ENCODE measurements at regions not wholly inside any gene's neighbourhood (a gene's known extent, or its start where the extent isn't known, plus 50 kb on each side); places are given as distances from the start of the nearest gene placed in this dataset.

DNA sequence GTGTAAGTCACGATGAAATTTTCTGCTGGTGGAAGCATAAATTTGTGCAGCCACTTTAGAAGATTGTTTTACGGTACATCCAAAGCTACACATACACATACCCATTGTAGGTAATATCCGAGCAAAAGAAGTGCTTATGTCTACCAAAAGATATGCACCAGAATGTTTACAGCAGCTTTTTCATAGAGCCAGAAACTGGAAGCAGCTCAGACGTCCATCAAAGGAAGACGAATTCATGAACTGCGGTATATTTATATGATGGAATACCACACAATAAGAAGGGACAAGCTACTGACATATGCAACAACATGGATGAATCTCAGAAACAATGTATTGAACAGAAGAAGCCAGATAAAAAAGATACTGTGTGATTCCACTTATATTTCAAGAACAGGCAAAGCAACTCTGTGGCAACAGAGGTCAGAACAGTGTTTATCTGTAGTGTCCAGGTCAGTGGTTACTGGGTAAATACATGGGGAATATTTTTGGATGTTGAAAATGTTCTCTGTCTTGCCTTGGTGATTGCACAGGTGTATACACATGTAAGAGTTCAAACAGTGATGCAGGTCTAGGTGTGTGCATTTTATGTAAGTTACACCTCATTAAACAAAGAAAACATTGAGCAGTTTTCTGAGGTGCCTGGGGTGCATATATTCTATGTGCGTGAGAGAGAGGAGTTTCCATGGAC, 51.9 kb upstream of the EXOC2 start:
- Histone ChIP-seq H3K4me3 (ENCODE audit: low read depth, low read length) (no peak overlapping the region), H3K9me3 (ENCODE audit: control insufficient read depth, insufficient read depth, low read depth, low read length) (no peaks in the 10 kb centered on the region), H3K4me1 (ENCODE audit: control insufficient read depth, insufficient read depth, low read length) (no peaks in the 10 kb centered on the region), H3K27ac (ENCODE audit: extremely low read depth, low read depth, low read length) (no peak overlapping the region), H3K36me3 (ENCODE audit: control insufficient read depth in 2 of 2, insufficient read depth in 1 of 2, low read length in 2 of 2) (no peaks in the 10 kb centered on the region)
- CTCF ChIA-PET: interaction anchor here (0.7 to 3.4 kb wide), 2 partner anchors 22 to 166 kb away, joined by 3 to 16 read pairs; no protein-coding TSS in a partner anchor
- POLR2A ChIA-PET: no interaction called here
- no peak for TF ChIP-seq SALL2 (tag by site-specific recombination; IDR thresholded peaks at IDR 0.05; ENCODE audit: borderline replicate concordance)
- TF ChIP-seq ZNF521 (tag by site-specific recombination; IDR thresholded peaks at IDR 0.05): no peak
- TF ChIP-seq ZNF354C (tag by site-specific recombination; IDR thresholded peaks at IDR 0.05; ENCODE audit: borderline replicate concordance, low read depth): no peak
- TF ChIP-seq ZNF140 (tag by site-specific recombination; IDR thresholded peaks at IDR 0.05): no peak
- TF ChIP-seq ZBTB21 (tag by site-specific recombination; IDR thresholded peaks at IDR 0.05): no peak
- TF ChIP-seq ZSCAN16 (tag by site-specific recombination; IDR thresholded peaks at IDR 0.05): no peak
- TF ChIP-seq, protein P1, sequence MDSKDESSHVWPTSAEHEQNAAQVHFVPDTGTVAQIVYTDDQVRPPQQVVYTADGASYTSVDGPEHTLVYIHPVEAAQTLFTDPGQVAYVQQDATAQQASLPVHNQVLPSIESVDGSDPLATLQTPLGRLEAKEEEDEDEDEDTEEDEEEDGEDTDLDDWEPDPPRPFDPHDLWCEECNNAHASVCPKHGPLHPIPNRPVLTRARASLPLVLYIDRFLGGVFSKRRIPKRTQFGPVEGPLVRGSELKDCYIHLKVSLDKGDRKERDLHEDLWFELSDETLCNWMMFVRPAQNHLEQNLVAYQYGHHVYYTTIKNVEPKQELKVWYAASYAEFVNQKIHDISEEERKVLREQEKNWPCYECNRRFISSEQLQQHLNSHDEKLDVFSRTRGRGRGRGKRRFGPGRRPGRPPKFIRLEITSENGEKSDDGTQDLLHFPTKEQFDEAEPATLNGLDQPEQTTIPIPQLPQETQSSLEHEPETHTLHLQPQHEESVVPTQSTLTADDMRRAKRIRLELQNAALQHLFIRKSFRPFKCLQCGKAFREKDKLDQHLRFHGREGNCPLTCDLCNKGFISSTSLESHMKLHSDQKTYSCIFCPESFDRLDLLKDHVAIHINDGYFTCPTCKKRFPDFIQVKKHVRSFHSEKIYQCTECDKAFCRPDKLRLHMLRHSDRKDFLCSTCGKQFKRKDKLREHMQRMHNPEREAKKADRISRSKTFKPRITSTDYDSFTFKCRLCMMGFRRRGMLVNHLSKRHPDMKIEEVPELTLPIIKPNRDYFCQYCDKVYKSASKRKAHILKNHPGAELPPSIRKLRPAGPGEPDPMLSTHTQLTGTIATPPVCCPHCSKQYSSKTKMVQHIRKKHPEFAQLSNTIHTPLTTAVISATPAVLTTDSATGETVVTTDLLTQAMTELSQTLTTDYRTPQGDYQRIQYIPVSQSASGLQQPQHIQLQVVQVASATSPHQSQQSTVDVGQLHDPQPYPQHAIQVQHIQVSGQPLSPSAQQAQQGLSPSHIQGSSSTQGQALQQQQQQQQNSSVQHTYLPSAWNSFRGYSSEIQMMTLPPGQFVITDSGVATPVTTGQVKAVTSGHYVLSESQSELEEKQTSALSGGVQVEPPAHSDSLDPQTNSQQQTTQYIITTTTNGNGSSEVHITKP (tag by site-specific recombination; IDR thresholded peaks at IDR 0.05): no peak
- TF ChIP-seq, protein P2, sequence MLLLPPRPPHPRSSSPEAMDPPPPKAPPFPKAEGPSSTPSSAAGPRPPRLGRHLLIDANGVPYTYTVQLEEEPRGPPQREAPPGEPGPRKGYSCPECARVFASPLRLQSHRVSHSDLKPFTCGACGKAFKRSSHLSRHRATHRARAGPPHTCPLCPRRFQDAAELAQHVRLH (tag by site-specific recombination; IDR thresholded peaks at IDR 0.05): no peak
- TF ChIP-seq, protein P3, sequence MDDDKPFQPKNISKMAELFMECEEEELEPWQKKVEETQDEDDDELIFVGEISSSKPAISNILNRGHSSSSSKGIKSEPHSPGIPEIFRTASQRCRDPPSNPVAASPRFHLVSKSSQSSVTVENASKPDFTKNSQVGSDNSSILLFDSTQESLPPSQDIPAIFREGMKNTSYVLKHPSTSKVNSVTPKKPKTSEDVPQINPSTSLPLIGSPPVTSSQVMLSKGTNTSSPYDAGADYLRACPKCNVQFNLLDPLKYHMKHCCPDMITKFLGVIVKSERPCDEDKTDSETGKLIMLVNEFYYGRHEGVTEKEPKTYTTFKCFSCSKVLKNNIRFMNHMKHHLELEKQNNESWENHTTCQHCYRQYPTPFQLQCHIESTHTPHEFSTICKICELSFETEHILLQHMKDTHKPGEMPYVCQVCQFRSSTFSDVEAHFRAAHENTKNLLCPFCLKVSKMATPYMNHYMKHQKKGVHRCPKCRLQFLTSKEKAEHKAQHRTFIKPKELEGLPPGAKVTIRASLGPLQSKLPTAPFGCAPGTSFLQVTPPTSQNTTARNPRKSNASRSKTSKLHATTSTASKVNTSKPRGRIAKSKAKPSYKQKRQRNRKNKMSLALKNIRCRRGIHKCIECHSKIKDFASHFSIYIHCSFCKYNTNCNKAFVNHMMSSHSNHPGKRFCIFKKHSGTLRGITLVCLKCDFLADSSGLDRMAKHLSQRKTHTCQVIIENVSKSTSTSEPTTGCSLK (tag by site-specific recombination; IDR thresholded peaks at IDR 0.05): no peak
- no peak for TF ChIP-seq ZNF416 (tag by site-specific recombination; IDR thresholded peaks at IDR 0.05)
- TF ChIP-seq ZNF146 (tag by site-specific recombination; IDR thresholded peaks at IDR 0.05): no peak
- TF ChIP-seq ZNF169 (tag by site-specific recombination; IDR thresholded peaks at IDR 0.05): no peak
- TF ChIP-seq IKZF3 (tag by site-specific recombination; IDR thresholded peaks at IDR 0.05): no peak
- TF ChIP-seq HOXA7 (CRISPR knock-in tag; IDR thresholded peaks at IDR 0.05; ENCODE audit: borderline replicate concordance): no peak
- no peak for TF ChIP-seq ZNF155 (tag by site-specific recombination; IDR thresholded peaks at IDR 0.05)

DNA sequence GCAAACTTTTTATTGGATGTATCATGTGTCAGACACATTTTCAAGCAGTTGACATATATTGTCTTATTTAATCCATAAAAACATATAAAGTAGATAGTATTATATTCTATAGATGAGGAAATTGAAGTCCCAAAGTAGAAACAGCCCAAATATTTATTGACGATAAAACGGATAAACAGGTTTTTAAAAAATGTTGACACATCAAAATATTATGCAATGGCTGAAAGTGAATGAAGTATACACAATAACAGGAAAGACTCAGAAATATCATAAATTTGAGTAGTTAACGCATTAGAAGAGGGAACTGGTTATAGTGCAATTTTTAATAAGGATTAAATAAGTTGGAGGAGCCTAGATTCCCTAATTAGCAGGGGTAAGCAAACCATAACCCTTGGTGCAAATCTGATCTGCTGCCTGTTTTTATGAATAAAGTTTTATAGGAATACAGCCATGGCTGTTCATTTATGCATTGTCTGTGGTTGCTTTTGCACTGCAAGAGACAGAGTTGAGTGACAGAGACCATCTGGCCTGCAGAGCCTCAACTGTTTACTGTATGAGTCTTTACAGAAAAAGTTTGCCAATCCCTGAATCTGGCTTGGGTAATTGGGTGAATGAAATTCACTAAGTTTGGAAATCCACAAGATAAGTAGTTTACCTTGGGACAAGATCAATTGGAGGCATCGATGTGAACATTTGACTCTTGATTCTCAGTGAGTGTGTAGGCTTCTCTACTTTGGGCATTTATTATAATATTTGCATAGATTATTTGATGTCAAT, 50.6 kb upstream of the EXOC2 start:
- no peak overlapping the region for H3K4me3 ChIP-seq (ENCODE audit: low read depth, low read length)
- no peaks in the 10 kb centered on the region for H3K9me3 ChIP-seq (ENCODE audit: control insufficient read depth, insufficient read depth, low read depth, low read length)
- POLR2A ChIA-PET: no interaction called here
- no peaks in the 10 kb centered on the region for H3K4me1 ChIP-seq (ENCODE audit: control insufficient read depth, insufficient read depth, low read length)
- CTCF ChIA-PET: interaction anchor here (2.9 to 3.4 kb wide), 2 partner anchors 21 to 22 kb away, joined by 16 to 21 read pairs; no protein-coding TSS in a partner anchor
- H3K36me3 ChIP-seq (ENCODE audit: control insufficient read depth in 2 of 2, insufficient read depth in 1 of 2, low read length in 2 of 2): no peaks in the 10 kb centered on the region
- H3K27ac ChIP-seq (ENCODE audit: extremely low read depth, low read depth, low read length): no peak overlapping the region
- TF ChIP-seq, protein P4, sequence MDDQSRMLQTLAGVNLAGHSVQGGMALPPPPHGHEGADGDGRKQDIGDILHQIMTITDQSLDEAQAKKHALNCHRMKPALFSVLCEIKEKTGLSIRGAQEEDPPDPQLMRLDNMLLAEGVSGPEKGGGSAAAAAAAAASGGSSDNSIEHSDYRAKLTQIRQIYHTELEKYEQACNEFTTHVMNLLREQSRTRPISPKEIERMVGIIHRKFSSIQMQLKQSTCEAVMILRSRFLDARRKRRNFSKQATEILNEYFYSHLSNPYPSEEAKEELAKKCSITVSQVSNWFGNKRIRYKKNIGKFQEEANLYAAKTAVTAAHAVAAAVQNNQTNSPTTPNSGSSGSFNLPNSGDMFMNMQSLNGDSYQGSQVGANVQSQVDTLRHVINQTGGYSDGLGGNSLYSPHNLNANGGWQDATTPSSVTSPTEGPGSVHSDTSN (CRISPR knock-in tag; IDR thresholded peaks at IDR 0.05): no peak
- TF ChIP-seq ZIC2 (tag by site-specific recombination; IDR thresholded peaks at IDR 0.05) (no peak), ZNF121 (tag by site-specific recombination; IDR thresholded peaks at IDR 0.05) (no peak), ZSCAN30 (tag by site-specific recombination; IDR thresholded peaks at IDR 0.05) (no peak)
- TF ChIP-seq, protein P5, sequence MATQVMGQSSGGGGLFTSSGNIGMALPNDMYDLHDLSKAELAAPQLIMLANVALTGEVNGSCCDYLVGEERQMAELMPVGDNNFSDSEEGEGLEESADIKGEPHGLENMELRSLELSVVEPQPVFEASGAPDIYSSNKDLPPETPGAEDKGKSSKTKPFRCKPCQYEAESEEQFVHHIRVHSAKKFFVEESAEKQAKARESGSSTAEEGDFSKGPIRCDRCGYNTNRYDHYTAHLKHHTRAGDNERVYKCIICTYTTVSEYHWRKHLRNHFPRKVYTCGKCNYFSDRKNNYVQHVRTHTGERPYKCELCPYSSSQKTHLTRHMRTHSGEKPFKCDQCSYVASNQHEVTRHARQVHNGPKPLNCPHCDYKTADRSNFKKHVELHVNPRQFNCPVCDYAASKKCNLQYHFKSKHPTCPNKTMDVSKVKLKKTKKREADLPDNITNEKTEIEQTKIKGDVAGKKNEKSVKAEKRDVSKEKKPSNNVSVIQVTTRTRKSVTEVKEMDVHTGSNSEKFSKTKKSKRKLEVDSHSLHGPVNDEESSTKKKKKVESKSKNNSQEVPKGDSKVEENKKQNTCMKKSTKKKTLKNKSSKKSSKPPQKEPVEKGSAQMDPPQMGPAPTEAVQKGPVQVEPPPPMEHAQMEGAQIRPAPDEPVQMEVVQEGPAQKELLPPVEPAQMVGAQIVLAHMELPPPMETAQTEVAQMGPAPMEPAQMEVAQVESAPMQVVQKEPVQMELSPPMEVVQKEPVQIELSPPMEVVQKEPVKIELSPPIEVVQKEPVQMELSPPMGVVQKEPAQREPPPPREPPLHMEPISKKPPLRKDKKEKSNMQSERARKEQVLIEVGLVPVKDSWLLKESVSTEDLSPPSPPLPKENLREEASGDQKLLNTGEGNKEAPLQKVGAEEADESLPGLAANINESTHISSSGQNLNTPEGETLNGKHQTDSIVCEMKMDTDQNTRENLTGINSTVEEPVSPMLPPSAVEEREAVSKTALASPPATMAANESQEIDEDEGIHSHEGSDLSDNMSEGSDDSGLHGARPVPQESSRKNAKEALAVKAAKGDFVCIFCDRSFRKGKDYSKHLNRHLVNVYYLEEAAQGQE (tag by site-specific recombination; IDR thresholded peaks at IDR 0.05): no peak
- TF ChIP-seq, protein P6, sequence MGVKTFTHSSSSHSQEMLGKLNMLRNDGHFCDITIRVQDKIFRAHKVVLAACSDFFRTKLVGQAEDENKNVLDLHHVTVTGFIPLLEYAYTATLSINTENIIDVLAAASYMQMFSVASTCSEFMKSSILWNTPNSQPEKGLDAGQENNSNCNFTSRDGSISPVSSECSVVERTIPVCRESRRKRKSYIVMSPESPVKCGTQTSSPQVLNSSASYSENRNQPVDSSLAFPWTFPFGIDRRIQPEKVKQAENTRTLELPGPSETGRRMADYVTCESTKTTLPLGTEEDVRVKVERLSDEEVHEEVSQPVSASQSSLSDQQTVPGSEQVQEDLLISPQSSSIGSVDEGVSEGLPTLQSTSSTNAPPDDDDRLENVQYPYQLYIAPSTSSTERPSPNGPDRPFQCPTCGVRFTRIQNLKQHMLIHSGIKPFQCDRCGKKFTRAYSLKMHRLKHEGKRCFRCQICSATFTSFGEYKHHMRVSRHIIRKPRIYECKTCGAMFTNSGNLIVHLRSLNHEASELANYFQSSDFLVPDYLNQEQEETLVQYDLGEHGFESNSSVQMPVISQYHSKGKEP (tag by site-specific recombination; IDR thresholded peaks at IDR 0.05): no peak
